ENCODE measurements at regions not wholly inside any gene's neighbourhood (a gene's known extent, or its start where the extent isn't known, plus 50 kb on each side); places are given as distances from the start of the nearest gene placed in this dataset.
"Not testable (repeated sequence)": the region's sequence is repeated elsewhere in the genome, so short reads cannot be mapped to it uniquely, and the experiment has no call there.

GRCh38 chr2:40690036-40690435 lies 238.1 kb upstream of the SLC8A1 start:
- no peak for FAIRE-seq
- DNase-seq (ENCODE audit: low spot score) = no peak

GRCh38 chr2:40690525-40690924 lies 238.6 kb upstream of the SLC8A1 start:
- FAIRE-seq (no peak), DNase-seq (ENCODE audit: low spot score) (no peak)

GRCh38 chr2:40700231-40700954 lies 248.5 kb upstream of the SLC8A1 start:
- FAIRE-seq = peak; percentile 84
- DNase-seq (ENCODE audit: low spot score) = peak; percentile 47

DNA sequence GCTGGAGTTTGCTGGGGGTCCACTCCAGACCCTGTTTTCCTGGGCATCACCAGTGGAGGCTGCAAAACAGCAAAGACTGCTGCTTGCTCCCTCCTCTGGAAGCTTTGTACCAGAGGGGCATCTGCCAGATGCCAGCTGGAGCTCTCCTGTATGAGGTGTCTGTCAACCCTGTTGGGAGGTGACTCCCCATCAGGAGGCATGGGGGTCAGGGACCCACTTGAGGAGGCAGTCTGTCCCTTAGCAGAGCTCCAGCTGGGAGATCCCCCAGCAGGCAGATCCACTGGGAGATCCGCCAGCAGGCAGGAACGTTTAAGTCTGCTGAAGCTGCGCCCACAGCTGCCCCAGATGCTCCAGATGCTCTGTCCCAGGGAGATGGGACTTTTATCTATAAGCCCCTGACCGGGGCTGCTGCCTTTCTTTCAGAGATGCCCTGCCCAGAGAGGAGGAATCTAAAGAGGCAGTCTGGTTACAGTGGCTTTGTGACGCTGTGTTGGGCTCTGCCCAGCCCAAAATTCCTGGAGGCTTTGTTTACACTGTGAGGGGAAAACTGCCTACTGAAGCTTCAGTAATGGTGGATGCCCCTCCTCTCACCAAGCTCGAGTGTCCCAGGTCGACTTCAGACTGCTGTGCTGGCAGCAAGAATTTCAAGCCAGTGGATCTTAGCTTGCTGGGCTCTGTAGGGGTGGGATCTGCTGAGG lies 260.5 kb upstream of the SLC8A1 start:
- not testable (repeated sequence) for DNase-seq (ENCODE audit: low spot score); FAIRE-seq

- DNase-seq (ENCODE audit: low spot score) (peak; percentile 69), FAIRE-seq (peak; percentile 26)
These were observed 265.0 kb upstream of the SLC8A1 start for GRCh38 chr2:40716879-40717278.

- DNase-seq (ENCODE audit: low spot score) (no peak), FAIRE-seq (no peak)
These were observed 267.5 kb upstream of the SLC8A1 start for GRCh38 chr2:40719414-40719813.

- DNase-seq (ENCODE audit: low spot score) (peak; percentile 20), FAIRE-seq (no peak)
These were observed 269.7 kb upstream of the SLC8A1 start for GRCh38 chr2:40721595-40721994.

- DNase-seq (ENCODE audit: low spot score) (no peak), FAIRE-seq (no peak)
These were observed 271.3 kb upstream of the SLC8A1 start for GRCh38 chr2:40723194-40723593.

GRCh38 chr2:40725040-40725439 lies 273.1 kb upstream of the SLC8A1 start:
- no peak for DNase-seq (ENCODE audit: low spot score)
- no peak for FAIRE-seq

DNA sequence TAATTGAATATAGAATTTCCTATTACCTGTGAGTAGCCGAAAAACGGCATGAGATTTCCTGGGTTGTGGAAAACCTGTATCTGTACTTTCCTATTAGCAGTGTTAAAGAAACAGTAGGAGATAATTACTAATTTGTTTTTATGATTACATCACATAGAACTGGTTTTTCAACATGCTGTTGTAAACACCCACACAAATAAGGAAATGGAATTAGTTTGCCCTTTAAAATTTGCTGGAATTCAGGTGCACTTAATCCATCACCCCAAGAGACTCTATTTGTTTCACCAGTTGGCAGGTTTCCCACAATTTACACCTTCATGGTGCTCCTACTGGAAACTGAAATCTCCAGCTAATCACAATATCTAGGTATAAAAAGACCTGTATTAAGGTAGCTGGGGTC lies 274.1 kb upstream of the SLC8A1 start:
- FAIRE-seq (no peak), DNase-seq (ENCODE audit: low spot score) (no peak)

- FAIRE-seq = peak; percentile 48
- DNase-seq (ENCODE audit: low spot score) = peak; percentile 33
These were observed 282.9 kb upstream of the SLC8A1 start for GRCh38 chr2:40734797-40735196.

DNA sequence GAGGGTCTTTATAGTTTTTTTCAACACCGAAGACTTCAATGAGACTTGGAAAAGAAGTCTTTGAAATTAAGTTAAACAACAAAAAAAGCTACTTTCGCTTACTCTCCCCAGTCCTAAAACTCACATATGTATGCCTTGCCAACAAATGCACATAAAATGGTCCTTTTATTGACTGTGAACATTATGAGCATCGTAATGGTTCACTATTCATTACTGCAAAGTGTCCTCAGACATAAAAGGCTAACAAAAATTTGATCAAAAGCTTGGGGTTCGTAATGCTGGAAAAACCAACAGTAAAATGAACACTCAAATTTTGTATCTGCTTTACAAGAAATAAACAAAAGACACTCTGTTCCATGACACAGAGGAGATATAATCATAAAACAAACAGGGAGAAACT lies 285.3 kb upstream of the SLC8A1 start:
- FAIRE-seq (no peak), DNase-seq (ENCODE audit: low spot score) (no peak)

DNA sequence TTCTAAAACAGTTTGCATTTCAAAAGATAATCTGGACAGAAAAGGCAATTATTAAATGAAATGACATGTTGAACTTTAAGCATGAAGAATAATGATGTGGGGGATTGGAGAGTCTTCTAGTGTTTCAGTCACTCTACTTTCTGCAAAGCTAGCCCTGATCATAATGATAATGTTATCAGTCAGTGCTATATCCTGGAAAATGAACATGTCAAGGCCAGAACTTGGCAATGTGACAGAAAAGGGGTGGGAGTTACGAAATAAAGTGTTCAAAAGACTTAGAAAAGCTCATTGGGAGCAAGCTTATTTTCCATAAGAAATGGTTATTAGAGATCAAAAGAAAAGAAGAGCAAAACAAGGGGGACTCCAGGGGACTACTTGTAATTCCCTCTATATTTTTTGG lies 288.5 kb upstream of the SLC8A1 start:
- no peak for DNase-seq (ENCODE audit: low spot score)
- no peak for FAIRE-seq

GRCh38 chr2:40741532-40741931 lies 289.6 kb upstream of the SLC8A1 start:
- DNase-seq (ENCODE audit: low spot score) (no peak), FAIRE-seq (no peak)

DNA sequence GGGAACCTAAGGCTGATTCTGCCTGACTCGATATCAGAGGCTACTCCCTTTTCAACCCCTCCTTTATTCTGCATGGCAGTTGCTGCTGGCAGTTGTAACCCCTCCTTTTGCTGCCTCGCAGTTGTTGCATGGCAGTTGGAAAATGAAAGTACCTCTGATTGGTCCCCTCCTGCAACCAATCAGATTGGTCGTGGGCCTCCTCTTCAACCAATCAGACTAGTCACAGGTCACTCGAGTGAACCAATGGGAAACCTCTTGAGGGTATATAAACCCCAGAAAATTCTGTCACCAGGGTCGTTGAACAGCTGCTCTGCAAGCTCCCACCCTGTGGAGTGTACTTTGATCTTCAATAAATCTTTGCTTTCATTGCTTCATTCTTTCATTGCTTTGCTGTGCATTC lies 294.3 kb upstream of the SLC8A1 start:
- FAIRE-seq (no peak), DNase-seq (ENCODE audit: low spot score) (peak; percentile 9)

DNA sequence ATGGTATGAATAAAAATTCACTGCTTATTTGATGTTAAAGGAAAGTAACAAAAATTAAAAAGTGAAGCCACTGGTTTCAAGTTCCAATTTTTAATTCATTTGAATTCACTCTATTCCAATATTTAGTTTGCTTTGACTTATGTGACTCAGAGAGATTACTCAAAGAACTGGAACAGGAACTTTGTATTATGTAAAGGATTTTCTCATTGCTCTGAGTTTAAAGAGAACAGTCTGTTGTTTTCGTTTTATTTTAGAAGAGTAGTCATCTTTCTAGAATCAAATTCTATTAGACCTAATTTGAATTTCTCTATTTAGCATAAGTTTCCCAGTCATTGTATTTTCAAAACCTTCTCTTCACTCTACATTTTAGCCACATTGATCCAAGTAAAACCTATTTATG lies 300.1 kb upstream of the SLC8A1 start:
- no peak for FAIRE-seq
- no peak for DNase-seq (ENCODE audit: low spot score)

GRCh38 chr2:40752796-40753195 lies 300.9 kb upstream of the SLC8A1 start:
- FAIRE-seq = no peak
- DNase-seq (ENCODE audit: low spot score) = no peak

- DNase-seq (ENCODE audit: low spot score) (no peak), FAIRE-seq (no peak)
These were observed 303.0 kb upstream of the SLC8A1 start for GRCh38 chr2:40754912-40755311.

DNA sequence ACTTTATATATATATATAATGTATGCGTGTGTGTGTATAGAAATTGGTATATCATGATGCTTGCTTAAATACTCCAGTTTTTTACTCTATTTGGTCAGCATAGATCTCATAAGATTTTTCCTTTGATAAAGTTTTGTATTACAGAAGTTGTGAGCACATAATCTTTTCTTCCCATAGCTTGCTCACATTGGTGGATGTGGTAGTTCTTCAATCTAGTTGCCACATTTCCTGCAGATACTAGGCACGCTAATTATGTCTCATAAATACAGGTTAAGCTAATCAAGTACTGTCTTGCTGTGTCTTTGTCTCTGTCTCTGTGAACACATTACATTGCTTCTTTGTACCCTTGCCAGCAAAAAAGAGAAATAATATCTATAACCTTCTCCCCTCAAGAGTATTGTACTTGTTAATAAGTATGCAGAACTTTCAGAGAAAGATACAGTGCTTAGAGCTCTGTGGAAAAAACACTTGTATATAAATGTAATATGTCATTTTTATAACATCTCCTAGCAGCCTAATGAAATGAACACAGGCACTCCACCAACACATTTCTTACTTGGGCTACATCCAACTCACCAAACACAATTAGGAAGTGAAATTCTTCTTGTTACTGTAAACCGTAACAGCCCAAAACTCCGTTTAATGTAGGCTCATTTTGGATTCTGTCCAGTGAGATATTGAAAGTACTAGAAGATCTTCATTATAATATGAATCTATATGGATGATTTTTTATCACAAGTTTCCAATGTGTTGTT lies 306.7 kb upstream of the SLC8A1 start:
- DNase-seq (ENCODE audit: low spot score) (no peak), FAIRE-seq (no peak)

- DNase-seq (ENCODE audit: low spot score) = peak; percentile 39
- no peak for FAIRE-seq
These were observed 308.3 kb upstream of the SLC8A1 start for GRCh38 chr2:40760071-40760666.

- no peak for FAIRE-seq
- no peak for DNase-seq (ENCODE audit: low spot score)
These were observed 321.4 kb upstream of the SLC8A1 start for GRCh38 chr2:40773291-40773690.

GRCh38 chr2:40783704-40784103 lies 331.8 kb upstream of the SLC8A1 start:
- DNase-seq (ENCODE audit: low spot score) (no peak), FAIRE-seq (no peak)
